Activated CD8-positive, alpha-beta T cell treated with anti-CD3 and anti-CD28 coated beads for 36 hours (primary cell): ENCODE measurements at regions not wholly inside any gene's neighbourhood (a gene's known extent, or its start where the extent isn't known, plus 50 kb on each side); places are given as distances from the start of the nearest gene placed in this dataset.

Experiments
- ATAC-seq: fragments of 200-7000 bp; cut with Tn5 transposase; one replicate; pipeline ENCODE4 v1.10.0; 2021; ENCODE audit warnings: mild to moderate bottlenecking, moderate library complexity
- CTCF ChIA-PET: fragments of 350-600 bp; sonication (Branson Sonifier 250); formaldehyde crosslinking; loops from one replicate; lab custom pipeline; 2021; ENCODE audit warnings: antibody characterized with exemption; lab: Charles Lee
- POLR2A ChIA-PET: fragments of 350-600 bp; sonication (Branson Sonifier 250); formaldehyde crosslinking; loops from one replicate; lab custom pipeline; 2021; ENCODE audit warnings: antibody characterized with exemption; lab: Charles Lee
- DNase-seq: peaks from one replicate; pipeline ENCODE4 v3.0.0-alpha.2; 2020
- H3K27ac Mint-ChIP-seq: one replicate; pipeline ENCODE4 v1.8.0; 2021; ENCODE audit warnings: mild to moderate bottlenecking, mixed read lengths
- H3K27me3 Mint-ChIP-seq: one replicate; pipeline ENCODE4 v1.8.0; 2021; ENCODE audit warnings: mixed read lengths
- H3K36me3 Mint-ChIP-seq: one replicate; pipeline ENCODE4 v1.8.0; 2021; ENCODE audit warnings: low read depth, mixed read lengths
- H3K4me1 Mint-ChIP-seq: one replicate; pipeline ENCODE4 v1.8.0; 2021; ENCODE audit warnings: low read depth, mixed read lengths
- H3K4me3 Mint-ChIP-seq: one replicate; pipeline ENCODE4 v1.8.0; 2021; ENCODE audit warnings: mild to moderate bottlenecking, moderate library complexity, mixed read lengths
- H3K9me3 Mint-ChIP-seq: one replicate; pipeline ENCODE4 v1.8.0; 2021; ENCODE audit warnings: mixed read lengths
- CTCF ChIP-seq: fragments of 200-600 bp; IDR thresholded peaks from one replicate; pipeline ENCODE4 v1.8.0; 2022; ENCODE audit warnings: antibody characterized with exemption, mild to moderate bottlenecking
- intact Hi-C: fragments of 100-400 bp; cut with micrococcal nuclease; formaldehyde crosslinking; loops from one replicate; pipeline ENCODE4 v1.10.0; 2022

GRCh38 chr13:22549126-22549525 is 631.7 kb upstream of the SGCG start:
- peaks cover 1% of the 10 kb centered on the region for H3K9me3 Mint-ChIP-seq
- no peak for ATAC-seq

GRCh38 chr13:22561581-22561980 is 619.2 kb upstream of the SGCG start:
- intact Hi-C loops = no loop called here
- Mint-ChIP-seq H3K27ac (no peak overlapping the region), H3K4me3 (no peak overlapping the region), H3K27me3 (no peaks in the 10 kb centered on the region), H3K4me1 (no peaks in the 10 kb centered on the region), H3K9me3 (peaks cover 4% of the 10 kb centered on the region), H3K36me3 (no peaks in the 10 kb centered on the region)
- ATAC-seq = no peak
- POLR2A ChIA-PET = no interaction called here
- CTCF ChIA-PET = no interaction called here
- DNase-seq = no peak
- no peak for TF ChIP-seq CTCF

More at GRCh38 chr13:22549126-22549525, 631.7 kb upstream of the SGCG start:
- DNase-seq = no peak
- no peak for TF ChIP-seq CTCF
- ChIA-PET POLR2A (no interaction called here), CTCF (no interaction called here)
- Mint-ChIP-seq H3K27me3 (no peaks in the 10 kb centered on the region), H3K4me3 (no peak overlapping the region), H3K4me1 (no peaks in the 10 kb centered on the region), H3K36me3 (no peaks in the 10 kb centered on the region), H3K27ac (no peak overlapping the region)
- intact Hi-C loops = no loop called here

- Mint-ChIP-seq H3K4me3 (no peak overlapping the region), H3K9me3 (peaks cover 2% of the 10 kb centered on the region), H3K4me1 (no peaks in the 10 kb centered on the region), H3K27me3 (no peaks in the 10 kb centered on the region), H3K27ac (no peak overlapping the region), H3K36me3 (no peaks in the 10 kb centered on the region)
- ChIA-PET CTCF (no interaction called here), POLR2A (no interaction called here)
- intact Hi-C loops = no loop called here
- DNase-seq (no peak), ATAC-seq (no peak)
- no peak for TF ChIP-seq CTCF
These were observed 618.7 kb upstream of the SGCG start for GRCh38 chr13:22562116-22562515.

GRCh38 chr13:22563272-22563671 is 617.5 kb upstream of the SGCG start:
- DNase-seq (no peak), ATAC-seq (no peak)
- Mint-ChIP-seq H3K27me3 (no peaks in the 10 kb centered on the region), H3K9me3 (peaks cover 4% of the 10 kb centered on the region), H3K36me3 (no peaks in the 10 kb centered on the region), H3K4me1 (no peaks in the 10 kb centered on the region), H3K4me3 (no peak overlapping the region), H3K27ac (no peak overlapping the region)
- ChIA-PET POLR2A (no interaction called here), CTCF (no interaction called here)
- TF ChIP-seq CTCF = no peak
- intact Hi-C loops = no loop called here

GRCh38 chr13:22569811-22570210 is 611.0 kb upstream of the SGCG start:
- no peak for TF ChIP-seq CTCF
- Mint-ChIP-seq H3K4me3 (no peak overlapping the region), H3K36me3 (no peaks in the 10 kb centered on the region), H3K27ac (no peak overlapping the region), H3K27me3 (no peaks in the 10 kb centered on the region), H3K4me1 (no peaks in the 10 kb centered on the region), H3K9me3 (peaks cover 6% of the 10 kb centered on the region)
- intact Hi-C loops = no loop called here
- ChIA-PET POLR2A (no interaction called here), CTCF (no interaction called here)
- ATAC-seq (no peak), DNase-seq (no peak)
